Gastroesophageal sphincter (tissue), 4 donors: ENCODE measurements at regions not wholly inside any gene's neighbourhood (a gene's known extent, or its start where the extent isn't known, plus 50 kb on each side); places are given as distances from the start of the nearest gene placed in this dataset.

Experiments used
- ATAC-seq: fragments of 150-250 bp; one replicate; pipeline ENCODE4 v1.9.1; 2016; ENCODE audit warnings: mild to moderate bottlenecking, moderate library complexity
- H3K27ac ChIP-seq, 4 donors: fragments of 200-600 bp; sonication (generic) in 3 of 4; 1 replicate in 3 of 4; 2 replicates in 1 of 4; pipeline ENCODE4 v1.5.1; 2016 to 2019
- H3K27me3 ChIP-seq: fragments of 200-600 bp; sonication (generic); one replicate; pipeline ENCODE4 v1.5.1; 2019
- H3K36me3 ChIP-seq, 2 donors: fragments of 200-600 bp; sonication (generic); one replicate each; pipeline ENCODE4 v1.5.1; 2019; ENCODE audit warnings: control low read depth in 1 of 2
- H3K4me1 ChIP-seq, 3 donors: fragments of 200-600 bp; sonication (generic); 1 replicate in 2 of 3; 2 replicates in 1 of 3; pipeline ENCODE4 v1.5.1; 2016 to 2019; ENCODE audit warnings: control low read depth in 2 of 3
- H3K4me3 ChIP-seq, 2 donors: fragments of 200-600 bp; sonication (generic); one replicate each; pipeline ENCODE4 v1.5.1; 2019; ENCODE audit warnings: mild to moderate bottlenecking in 1 of 2, moderate library complexity in 1 of 2
- H3K9me3 ChIP-seq, 3 donors: fragments of 200-600 bp; sonication (generic); one replicate each; pipeline ENCODE4 v1.5.1; 2017 to 2019; ENCODE audit warnings: control low read depth in 2 of 3
- CTCF ChIP-seq, 4 experiments: fragments of 200-600 bp in 2 of 4; fragments of 450-650 bp in 2 of 4; sonication (generic) in 1 of 4; IDR thresholded peaks; one replicate each; pipeline ENCODE4 v1.5.1; 2017 to 2019; ENCODE audit warnings: antibody characterized with exemption in 4 of 4, mild to moderate bottlenecking in 2 of 4, moderate library complexity in 2 of 4
- EP300 ChIP-seq: sonication (generic); formaldehyde crosslinking; IDR thresholded peaks from one replicate; pipeline ENCODE4 v1.6.1; 2017; ENCODE audit warnings: antibody characterized with exemption, mild to moderate bottlenecking
- POLR2A ChIP-seq, 2 donors: fragments of 450-650 bp; IDR thresholded peaks; one replicate each; pipeline ENCODE4 v1.6.1; 2017; ENCODE audit warnings: antibody characterized with exemption in 2 of 2, mild to moderate bottlenecking in 2 of 2, moderate library complexity in 1 of 2
- POLR2AphosphoS5 ChIP-seq: sonication (generic); formaldehyde crosslinking; IDR thresholded peaks from one replicate; pipeline ENCODE4 v1.6.1; 2017; ENCODE audit warnings: antibody characterized with exemption
- WGBS, 2 donors: methylation state at CpG; one replicate each; pipeline ENCODE4 v1.1.5; 2018; ENCODE audit warnings: low coverage in 1 of 2; 5-methylcytosine and 5-hydroxymethylcytosine counted together

GRCh38 chr7:47154791-47155190, 427.1 kb downstream of the TNS3 start:
- Histone ChIP-seq H3K9me3 (peaks cover 0 to 5% (median 0%) of the 10 kb centered on the region in 3 donors), H3K36me3 (no peaks in the 10 kb centered on the region), H3K4me3 (no peak overlapping the region), H3K27me3 (no peaks in the 10 kb centered on the region), H3K4me1 (peaks cover 0 to 25% (median 13%) of the 10 kb centered on the region in 3 donors), H3K27ac (no peak overlapping the region)
- ATAC-seq, result no peak
- TF ChIP-seq CTCF (IDR thresholded peaks at IDR 0.05) (no peak), POLR2AphosphoS5 (no peak), POLR2A (IDR thresholded peaks at IDR 0.05) (no peak), EP300 (no peak)
- 55 to 64% methylated on average over 1 to 2 of the region's 3 CpGs for WGBS, 2 donors

- ATAC-seq, result no peak
- 75 to 76% methylated on average over 2 to 6 of the region's 6 CpGs for WGBS, 2 donors
- no peaks in the 10 kb centered on the region for H3K9me3 ChIP-seq
- peaks cover 0 to 33% (median 13%) of the 10 kb centered on the region in 3 donors for H3K4me1 ChIP-seq
- TF ChIP-seq POLR2A (IDR thresholded peaks at IDR 0.05), result no peak
- no peak for TF ChIP-seq CTCF (IDR thresholded peaks at IDR 0.05)
- no peak for TF ChIP-seq EP300
- no peak for TF ChIP-seq POLR2AphosphoS5
- no peak overlapping the region for H3K4me3 ChIP-seq
- H3K27me3 ChIP-seq, result no peaks in the 10 kb centered on the region
- peak overlapping the region in 2 of 4 donors; percentile 40 to 41 for H3K27ac ChIP-seq
- H3K36me3 ChIP-seq, result no peaks in the 10 kb centered on the region
Measured at GRCh38 chr7:47153576-47153975, 428.3 kb downstream of the TNS3 start.

GRCh38 chr7:47153058-47153457, 428.9 kb downstream of the TNS3 start:
- H3K36me3 ChIP-seq, result no peaks in the 10 kb centered on the region
- TF ChIP-seq CTCF (IDR thresholded peaks at IDR 0.05) (no peak), EP300 (no peak), POLR2A (IDR thresholded peaks at IDR 0.05) (no peak), POLR2AphosphoS5 (peak; percentile 90)
- H3K9me3 ChIP-seq, result no peaks in the 10 kb centered on the region
- peak overlapping the region in 2 of 4 donors; percentile 40 to 41 for H3K27ac ChIP-seq
- WGBS, 2 donors, result 7 to 13% methylated on average over 5 of the region's 5 CpGs
- no peak overlapping the region for H3K4me3 ChIP-seq
- ATAC-seq, result peak; percentile 74
- no peaks in the 10 kb centered on the region for H3K27me3 ChIP-seq
- peaks cover 0 to 38% (median 13%) of the 10 kb centered on the region in 3 donors for H3K4me1 ChIP-seq

GRCh38 chr7:47152307-47152706, 429.6 kb downstream of the TNS3 start:
- WGBS, 2 donors, result 82 to 89% methylated on average over 2 of the region's 2 CpGs
- H3K27ac ChIP-seq, result no peak overlapping the region
- no peak for TF ChIP-seq EP300
- no peak for TF ChIP-seq POLR2AphosphoS5
- no peak for TF ChIP-seq POLR2A (IDR thresholded peaks at IDR 0.05)

GRCh38 chr7:47150497-47151260, 431.2 kb downstream of the TNS3 start:
- Histone ChIP-seq H3K36me3 (no peaks in the 10 kb centered on the region), H3K27me3 (no peaks in the 10 kb centered on the region), H3K9me3 (no peaks in the 10 kb centered on the region), H3K4me3 (no peak overlapping the region), H3K4me1 (peaks cover 0 to 47% (median 13%) of the 10 kb centered on the region in 3 donors), H3K27ac (no peak overlapping the region)
- ATAC-seq, result no peak
- 46 to 58% methylated on average over 4 of the region's 4 CpGs for WGBS, 2 donors
- TF ChIP-seq POLR2A (IDR thresholded peaks at IDR 0.05) (no peak), CTCF (IDR thresholded peaks at IDR 0.05) (no peak), POLR2AphosphoS5 (no peak), EP300 (no peak)

More at GRCh38 chr7:47152307-47152706, 429.6 kb downstream of the TNS3 start:
- peaks cover 0 to 45% (median 13%) of the 10 kb centered on the region in 3 donors for H3K4me1 ChIP-seq
- no peaks in the 10 kb centered on the region for H3K27me3 ChIP-seq
- no peak overlapping the region for H3K4me3 ChIP-seq
- H3K36me3 ChIP-seq, result no peaks in the 10 kb centered on the region
- no peak for ATAC-seq
- no peaks in the 10 kb centered on the region for H3K9me3 ChIP-seq
